ENCODE measurements at regions not wholly inside any gene's neighbourhood (a gene's known extent, or its start where the extent isn't known, plus 50 kb on each side); places are given as distances from the start of the nearest gene placed in this dataset.

GRCh38 chr6:47141963-47142362, 99.8 kb upstream of the ADGRF1 start:
- no peak for TF ChIP-seq POLR2A (IDR thresholded peaks at IDR 0.05; ENCODE audit: control extremely low read depth in 1 of 2, low read depth in 2 of 2, low read length in 2 of 2)
- no peak for TF ChIP-seq ATF2 (IDR thresholded peaks at IDR 0.05; ENCODE audit: low read length)
- no peak for TF ChIP-seq CBX5 (IDR thresholded peaks at IDR 0.05; ENCODE audit: low read depth, low read length)
- no peak for TF ChIP-seq CTCF (IDR thresholded peaks at IDR 0.05; ENCODE audit: control extremely low read depth in 1 of 3, insufficient read depth in 1 of 3, low read depth in 1 of 3, low read length in 3 of 3)
- TF ChIP-seq MAX (IDR thresholded peaks at IDR 0.05): no peak
- TF ChIP-seq YY1 (IDR thresholded peaks at IDR 0.05; ENCODE audit: low read depth, low read length): no peak
- no peak for TF ChIP-seq MAFK (IDR thresholded peaks at IDR 0.05; ENCODE audit: low read depth, low read length)
- TF ChIP-seq RAD21 (IDR thresholded peaks at IDR 0.05 in 1 of 2, conservative IDR thresholded peaks at IDR 0.05 in 1 of 2; ENCODE audit: low read depth in 2 of 2, low read length in 2 of 2): no peak
- no peak for TF ChIP-seq RFX5 (IDR thresholded peaks at IDR 0.05; ENCODE audit: borderline replicate concordance, low read depth, low read length)
- no peak for TF ChIP-seq CREB1 (IDR thresholded peaks at IDR 0.05)
- TF ChIP-seq RXRA (IDR thresholded peaks at IDR 0.05; ENCODE audit: insufficient read depth, low read depth, low read length): no peak
- no peak for TF ChIP-seq EGR1 (IDR thresholded peaks at IDR 0.05; ENCODE audit: borderline replicate concordance, low read depth, low read length)
